ENCODE measurements at regions not wholly inside any gene's neighbourhood (a gene's known extent, or its start where the extent isn't known, plus 50 kb on each side); places are given as distances from the start of the nearest gene placed in this dataset.

GRCh38 chr22:22752556-22753477 is 108.4 kb downstream of the GGTLC2 start:
- H3K27me3 ChIP-seq (ENCODE audit: control insufficient read depth, insufficient read depth, low read length) = no peaks in the 10 kb centered on the region
- H3K4me3 ChIP-seq (ENCODE audit: low read depth, low read length) = no peak overlapping the region
- DNase-seq (ENCODE audit: low read depth) = no peak
- H3K36me3 ChIP-seq (ENCODE audit: control insufficient read depth, insufficient read depth, low read length) = no peaks in the 10 kb centered on the region
- no peak for TF ChIP-seq CTCF (IDR thresholded peaks at IDR 0.05; ENCODE audit: insufficient read depth, low read depth, low read length)
- CTCF ChIA-PET = interaction anchor here (0.7 to 2.7 kb wide), 16 partner anchors 11 to 289 kb away, joined by 3 to 12 read pairs (median 4); no protein-coding TSS in a partner anchor
- POLR2A ChIA-PET = no interaction called here

- Histone ChIP-seq H3K27me3 (ENCODE audit: control insufficient read depth, insufficient read depth, low read length) (no peaks in the 10 kb centered on the region), H3K36me3 (ENCODE audit: control insufficient read depth, insufficient read depth, low read length) (no peaks in the 10 kb centered on the region), H3K4me3 (ENCODE audit: low read depth, low read length) (no peak overlapping the region)
- TF ChIP-seq CTCF (IDR thresholded peaks at IDR 0.05; ENCODE audit: insufficient read depth, low read depth, low read length) = peak; percentile 69
- ChIA-PET POLR2A (no interaction called here), CTCF (interaction anchor here (0.7 to 2.7 kb wide), 17 partner anchors 8 to 202 kb away, joined by 3 to 12 read pairs (median 4); no protein-coding TSS in a partner anchor)
- no peak for DNase-seq (ENCODE audit: low read depth)
Observed at GRCh38 chr22:22753526-22754267, 109.3 kb downstream of the GGTLC2 start.

- POLR2A ChIA-PET = no interaction called here
Observed at GRCh38 chr22:22754268-22754657, 109.8 kb downstream of the GGTLC2 start.

GRCh38 chr22:22754961-22755777 is 110.8 kb downstream of the GGTLC2 start:
- DNase-seq (ENCODE audit: low read depth) = no peak
- H3K4me3 ChIP-seq (ENCODE audit: low read depth, low read length) = no peak overlapping the region
- CTCF ChIA-PET = interaction anchor here (1.4 to 2.7 kb wide), 2 partner anchors 15 kb away, joined by 9 to 12 read pairs; no protein-coding TSS in a partner anchor
- POLR2A ChIA-PET = no interaction called here
- H3K27me3 ChIP-seq (ENCODE audit: control insufficient read depth, insufficient read depth, low read length) = no peaks in the 10 kb centered on the region
- TF ChIP-seq CTCF (IDR thresholded peaks at IDR 0.05; ENCODE audit: insufficient read depth, low read depth, low read length) = no peak
- no peaks in the 10 kb centered on the region for H3K36me3 ChIP-seq (ENCODE audit: control insufficient read depth, insufficient read depth, low read length)

More at GRCh38 chr22:22754268-22754657, 109.8 kb downstream of the GGTLC2 start:
- TF ChIP-seq CTCF (IDR thresholded peaks at IDR 0.05; ENCODE audit: insufficient read depth, low read depth, low read length) = no peak
- H3K4me3 ChIP-seq (ENCODE audit: low read depth, low read length) = no peak overlapping the region
- CTCF ChIA-PET = interaction anchor here (0.7 to 2.7 kb wide), 9 partner anchors 8 to 201 kb away, joined by 3 to 12 read pairs (median 4); no protein-coding TSS in a partner anchor
- no peaks in the 10 kb centered on the region for H3K36me3 ChIP-seq (ENCODE audit: control insufficient read depth, insufficient read depth, low read length)
- no peak for DNase-seq (ENCODE audit: low read depth)
- H3K27me3 ChIP-seq (ENCODE audit: control insufficient read depth, insufficient read depth, low read length) = no peaks in the 10 kb centered on the region
